HEK293T (cell line): ENCODE measurements at regions not wholly inside any gene's neighbourhood (a gene's known extent, or its start where the extent isn't known, plus 50 kb on each side); places are given as distances from the start of the nearest gene placed in this dataset.

Source experiments
- CTCF ChIA-PET: fragments of 350-600 bp; formaldehyde crosslinking; extraction: SDS; loops from one replicate; lab custom pipeline; 2021; ENCODE audit warnings: antibody characterized with exemption, inconsistent platforms; lab: Yijun Ruan, JAX
- POLR2A ChIA-PET: fragments of 350-600 bp; formaldehyde crosslinking; extraction: SDS; loops from one replicate; lab custom pipeline; 2020; ENCODE audit warnings: antibody characterized with exemption, inconsistent platforms; lab: Yijun Ruan, JAX
- DNase-seq: peaks from one replicate; pipeline ENCODE4 v3.0.0; 2012; ENCODE audit warnings: mixed read lengths; ENCODE audit errors: extremely low spot score
- ARNT ChIP-seq: fragments of 450-650 bp; IDR thresholded peaks from 2 replicates; pipeline ENCODE4 v1.6.1; 2017; ENCODE audit warnings: mild to moderate bottlenecking
- BHLHE40 ChIP-seq: fragments of 450-650 bp; IDR thresholded peaks from 2 replicates; pipeline ENCODE4 v1.6.1; 2016; ENCODE audit warnings: mild to moderate bottlenecking, moderate library complexity, borderline replicate concordance
- CTBP1 ChIP-seq: fragments of 450-650 bp; IDR thresholded peaks from 2 replicates; pipeline ENCODE4 v1.6.1; 2016; ENCODE audit warnings: borderline replicate concordance
- ELF4 ChIP-seq: fragments of 450-650 bp; IDR thresholded peaks from 2 replicates; pipeline ENCODE4 v1.6.1; 2017; ENCODE audit warnings: antibody characterized with exemption
- FOXA1 ChIP-seq: fragments of 450-650 bp; IDR thresholded peaks from 2 replicates; pipeline ENCODE4 v1.6.1; 2016; ENCODE audit warnings: mild to moderate bottlenecking
- FOXK2 ChIP-seq: fragments of 450-650 bp; IDR thresholded peaks from 2 replicates; pipeline ENCODE4 v1.6.1; 2016; ENCODE audit warnings: mild to moderate bottlenecking
- FOXM1 ChIP-seq: fragments of 450-650 bp; IDR thresholded peaks from 2 replicates; pipeline ENCODE4 v1.6.1; 2017; ENCODE audit warnings: mild to moderate bottlenecking, borderline replicate concordance
- HDGF ChIP-seq: fragments of 450-650 bp; IDR thresholded peaks from 2 replicates; pipeline ENCODE4 v1.6.1; 2017; ENCODE audit warnings: antibody characterized with exemption, borderline replicate concordance
- L3MBTL2 ChIP-seq: fragments of 450-650 bp; conservative IDR thresholded peaks from 2 replicates; pipeline ENCODE4 v1.6.1; 2016; ENCODE audit warnings: mild to moderate bottlenecking
- LEF1 ChIP-seq: fragments of 450-650 bp; IDR thresholded peaks from 2 replicates; pipeline ENCODE4 v1.6.1; 2017; ENCODE audit warnings: mild to moderate bottlenecking, borderline replicate concordance
- NFRKB ChIP-seq: fragments of 450-650 bp; IDR thresholded peaks from 2 replicates; pipeline ENCODE4 v1.6.1; 2016; ENCODE audit warnings: mild to moderate bottlenecking, moderate library complexity
- PKNOX1 ChIP-seq: fragments of 450-650 bp; IDR thresholded peaks from 2 replicates; pipeline ENCODE4 v1.6.1; 2016
- SP1 ChIP-seq: fragments of 450-650 bp; IDR thresholded peaks from 2 replicates; pipeline ENCODE4 v1.6.1; 2017
- SUZ12 ChIP-seq: fragments of 450-650 bp; IDR thresholded peaks from 2 replicates; pipeline ENCODE4 v1.6.1; 2016; ENCODE audit warnings: mild to moderate bottlenecking
- TARDBP ChIP-seq: fragments of 450-650 bp; IDR thresholded peaks from 2 replicates; pipeline ENCODE4 v1.6.1; 2016
- ZNF384 ChIP-seq: fragments of 450-650 bp; IDR thresholded peaks from 2 replicates; pipeline ENCODE4 v1.6.1; 2016

DNA sequence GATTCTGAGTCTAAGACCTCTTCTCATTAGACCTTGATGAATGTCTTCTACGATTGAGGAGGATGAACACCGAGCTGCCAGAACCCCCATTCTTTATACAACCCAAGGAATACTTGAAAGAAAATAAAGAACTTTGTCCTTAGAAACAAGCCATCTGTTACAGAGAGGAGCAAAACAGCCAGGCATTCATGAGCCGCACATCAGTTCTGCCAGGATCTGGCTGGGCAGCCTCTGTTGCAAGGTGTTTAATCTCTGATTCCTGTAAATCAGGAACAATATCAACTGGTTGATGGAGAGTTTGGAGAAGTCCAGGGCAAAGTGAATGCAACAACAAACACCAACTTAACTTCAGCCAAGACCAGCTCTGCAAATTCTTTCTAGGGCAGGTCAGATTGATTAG lies 165.5 kb upstream of the DMAC1 start:
- no peak for DNase-seq
- POLR2A ChIA-PET = no interaction called here
- CTCF ChIA-PET = no interaction called here
- no peak for TF ChIP-seq NFRKB
- no peak for TF ChIP-seq L3MBTL2
- TF ChIP-seq SP1 = no peak
- no peak for TF ChIP-seq CTBP1
- no peak for TF ChIP-seq ZNF384
- TF ChIP-seq LEF1 = no peak
- no peak for TF ChIP-seq HDGF
- no peak for TF ChIP-seq SUZ12
- TF ChIP-seq PKNOX1 = no peak
- no peak for TF ChIP-seq FOXA1
- TF ChIP-seq FOXM1 = no peak
- TF ChIP-seq ELF4 = no peak
- TF ChIP-seq ARNT = no peak
- TF ChIP-seq TARDBP = no peak
- TF ChIP-seq BHLHE40 = no peak

GRCh38 chr9:7963026-7963425 lies 163.4 kb upstream of the DMAC1 start:
- CTCF ChIA-PET = no interaction called here
- TF ChIP-seq NFRKB (no peak), TARDBP (no peak), FOXA1 (no peak), SUZ12 (no peak), ELF4 (no peak)
- POLR2A ChIA-PET = no interaction called here
- no peak for DNase-seq

DNA sequence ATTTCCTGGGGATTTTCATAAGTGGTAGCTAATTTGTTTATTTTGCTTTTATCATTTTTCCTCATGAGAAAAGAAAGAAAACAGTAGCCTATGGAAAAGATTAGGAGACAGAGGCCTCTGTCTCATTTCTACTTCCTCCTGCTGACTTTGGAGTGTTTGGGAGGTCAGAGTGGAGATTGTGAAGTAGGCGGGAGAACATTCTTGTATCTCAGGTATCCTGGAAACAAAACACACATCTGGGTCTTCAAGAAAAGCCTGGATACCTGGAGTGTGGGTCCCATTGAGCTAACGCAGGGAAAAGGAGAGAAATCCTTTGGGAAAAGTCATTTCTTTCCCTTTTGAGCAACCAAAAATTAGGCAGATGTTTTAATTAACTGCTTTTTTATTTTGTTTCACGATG lies 161.5 kb upstream of the DMAC1 start:
- TF ChIP-seq ARNT (no peak), FOXK2 (no peak), L3MBTL2 (no peak), ELF4 (no peak), FOXA1 (no peak), HDGF (no peak), LEF1 (no peak), TARDBP (no peak), SUZ12 (no peak), PKNOX1 (no peak), FOXM1 (no peak), CTBP1 (no peak), BHLHE40 (no peak), ZNF384 (no peak), NFRKB (no peak)
- CTCF ChIA-PET = no interaction called here
- no peak for DNase-seq
- POLR2A ChIA-PET = no interaction called here

DNA sequence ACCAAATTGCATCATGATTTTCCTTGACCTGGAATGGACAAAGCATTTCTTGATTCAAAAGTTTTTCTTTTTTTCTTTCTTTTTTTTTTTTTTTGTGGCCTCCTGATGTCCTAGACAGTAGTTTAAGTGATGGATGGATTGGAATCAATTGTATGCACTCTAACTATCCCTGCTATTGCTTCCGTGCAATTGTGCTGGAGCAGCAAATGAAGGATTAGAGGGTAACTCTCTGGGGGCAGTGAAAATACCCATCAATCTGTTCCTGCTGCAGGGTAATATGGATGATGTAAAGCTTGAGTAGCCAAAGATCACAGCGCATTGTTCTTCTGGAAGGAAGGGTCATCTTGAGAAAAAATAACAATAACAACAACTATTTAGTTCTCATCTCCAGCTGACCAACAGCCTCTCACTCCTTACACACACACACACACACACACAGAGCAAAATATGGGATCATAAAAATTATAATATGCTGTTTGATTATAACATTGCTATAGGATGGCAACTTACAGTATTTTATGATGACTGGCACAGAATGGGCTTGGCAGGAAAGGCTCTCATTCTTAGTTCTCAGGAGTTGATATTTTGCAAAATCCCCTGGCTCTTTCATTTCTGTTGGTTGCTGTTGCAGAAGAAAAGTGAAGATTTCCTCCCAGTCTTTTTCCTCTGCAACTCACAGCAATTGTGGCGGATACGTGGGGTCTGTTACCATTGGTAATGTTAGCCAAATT lies 160.9 kb upstream of the DMAC1 start:
- ChIA-PET POLR2A (no interaction called here), CTCF (no interaction called here)
- DNase-seq = no peak
- TF ChIP-seq NFRKB = no peak
- no peak for TF ChIP-seq FOXM1
- TF ChIP-seq CTBP1 = no peak
- no peak for TF ChIP-seq TARDBP
- TF ChIP-seq PKNOX1 = no peak
- TF ChIP-seq FOXK2 = no peak
- no peak for TF ChIP-seq HDGF
- TF ChIP-seq L3MBTL2 = no peak
- TF ChIP-seq FOXA1 = no peak
- no peak for TF ChIP-seq SUZ12
- TF ChIP-seq BHLHE40 = no peak
- no peak for TF ChIP-seq ELF4
- TF ChIP-seq ZNF384 = no peak
- no peak for TF ChIP-seq ARNT
- TF ChIP-seq SP1 = no peak
- no peak for TF ChIP-seq LEF1

GRCh38 chr9:7957803-7958202 lies 158.2 kb upstream of the DMAC1 start:
- POLR2A ChIA-PET = no interaction called here
- CTCF ChIA-PET = no interaction called here
- no peak for TF ChIP-seq HDGF
- no peak for TF ChIP-seq FOXK2
- TF ChIP-seq TARDBP = no peak
- DNase-seq = no peak

GRCh38 chr9:7947577-7947976 lies 148.0 kb upstream of the DMAC1 start:
- TF ChIP-seq ELF4 (no peak), HDGF (no peak), ZNF384 (no peak), TARDBP (no peak), FOXA1 (no peak), FOXK2 (no peak), ARNT (no peak), SP1 (no peak), SUZ12 (no peak), BHLHE40 (no peak), FOXM1 (no peak), PKNOX1 (no peak), CTBP1 (no peak), LEF1 (no peak), NFRKB (no peak), L3MBTL2 (no peak)
- CTCF ChIA-PET = no interaction called here
- no peak for DNase-seq
- POLR2A ChIA-PET = no interaction called here
